Activated naive CD8-positive, alpha-beta T cell treated with anti-CD3 and anti-CD28 coated beads, Interleukin-2, amount 10 ng/mL, durations not matched to agents 7 days and 5 days (primary cell): ENCODE measurements at regions not wholly inside any gene's neighbourhood (a gene's known extent, or its start where the extent isn't known, plus 50 kb on each side); places are given as distances from the start of the nearest gene placed in this dataset.
"Not testable (repeated sequence)": the region's sequence is repeated elsewhere in the genome, so short reads cannot be mapped to it uniquely, and the experiment has no call there.

ENCODE experiments used
- ATAC-seq: fragments of 150-1000 bp; cut with Tn5 transposase; one replicate; pipeline ENCODE4 v1.10.0; 2021; ENCODE audit warnings: low read depth, moderate library complexity
- POLR2A ChIA-PET: fragments of 350-600 bp; sonication (Branson Sonifier 250); formaldehyde crosslinking; loops from one replicate; lab custom pipeline; 2021; ENCODE audit warnings: antibody characterized with exemption; lab: Charles Lee
- DNase-seq: peaks from one replicate; pipeline ENCODE4 v3.0.0; 2021
- H3K27ac Mint-ChIP-seq: one replicate; pipeline ENCODE4 v1.8.0; 2022; ENCODE audit warnings: mild to moderate bottlenecking, mixed read lengths
- H3K27me3 Mint-ChIP-seq: one replicate; pipeline ENCODE4 v1.8.0; 2022; ENCODE audit warnings: mild to moderate bottlenecking, moderate library complexity, mixed read lengths
- H3K36me3 Mint-ChIP-seq: one replicate; pipeline ENCODE4 v1.8.0; 2021; ENCODE audit warnings: mild to moderate bottlenecking, mixed read lengths
- H3K4me1 Mint-ChIP-seq: one replicate; pipeline ENCODE4 v1.8.0; 2021; ENCODE audit warnings: mixed read lengths
- H3K4me3 Mint-ChIP-seq: one replicate; pipeline ENCODE4 v1.8.0; 2022; ENCODE audit warnings: mild to moderate bottlenecking, moderate library complexity, mixed read lengths
- H3K9me3 Mint-ChIP-seq: one replicate; pipeline ENCODE4 v1.8.0; 2021; ENCODE audit warnings: mixed read lengths

- not testable (repeated sequence) for H3K27ac Mint-ChIP-seq
Observed at GRCh38 chr3:195985348-195985920, 77.1 kb upstream of the TNK2 start.

GRCh38 chr3:195984392-195985030 is 76.2 kb upstream of the TNK2 start:
- H3K27ac Mint-ChIP-seq, H3K36me3 Mint-ChIP-seq, H3K4me1 Mint-ChIP-seq, POLR2A ChIA-PET, ATAC-seq, H3K4me3 Mint-ChIP-seq, H3K9me3 Mint-ChIP-seq, H3K27me3 Mint-ChIP-seq: not testable (repeated sequence)
- peak; percentile 21 for DNase-seq

More at GRCh38 chr3:195985348-195985920, 77.1 kb upstream of the TNK2 start:
- DNase-seq = peak; percentile 28
- H3K36me3 Mint-ChIP-seq, ATAC-seq, H3K4me3 Mint-ChIP-seq, H3K27me3 Mint-ChIP-seq, POLR2A ChIA-PET, H3K4me1 Mint-ChIP-seq, H3K9me3 Mint-ChIP-seq: not testable (repeated sequence)

GRCh38 chr3:195983880-195984279 is 75.5 kb upstream of the TNK2 start:
- H3K4me3 Mint-ChIP-seq, H3K36me3 Mint-ChIP-seq, ATAC-seq, H3K27me3 Mint-ChIP-seq, POLR2A ChIA-PET, H3K9me3 Mint-ChIP-seq, H3K27ac Mint-ChIP-seq, H3K4me1 Mint-ChIP-seq: not testable (repeated sequence)
- DNase-seq = peak; percentile 19

- H3K4me1 Mint-ChIP-seq, H3K9me3 Mint-ChIP-seq, POLR2A ChIA-PET, H3K4me3 Mint-ChIP-seq, H3K36me3 Mint-ChIP-seq, H3K27ac Mint-ChIP-seq, ATAC-seq, H3K27me3 Mint-ChIP-seq: not testable (repeated sequence)
- peak; percentile 26 for DNase-seq
Observed at GRCh38 chr3:195982754-195983153, 74.4 kb upstream of the TNK2 start.

GRCh38 chr3:195981778-195982177 is 73.4 kb upstream of the TNK2 start:
- H3K4me3 Mint-ChIP-seq, H3K27ac Mint-ChIP-seq, H3K36me3 Mint-ChIP-seq, DNase-seq, H3K27me3 Mint-ChIP-seq, H3K9me3 Mint-ChIP-seq, H3K4me1 Mint-ChIP-seq, POLR2A ChIA-PET, ATAC-seq: not testable (repeated sequence)

- POLR2A ChIA-PET, H3K4me1 Mint-ChIP-seq, H3K27ac Mint-ChIP-seq, H3K36me3 Mint-ChIP-seq, H3K27me3 Mint-ChIP-seq, H3K4me3 Mint-ChIP-seq, H3K9me3 Mint-ChIP-seq, DNase-seq, ATAC-seq: not testable (repeated sequence)
Observed at GRCh38 chr3:195979877-195980276, 71.5 kb upstream of the TNK2 start.

GRCh38 chr3:195978585-195978984 is 70.2 kb upstream of the TNK2 start:
- H3K4me3 Mint-ChIP-seq, H3K4me1 Mint-ChIP-seq, DNase-seq, H3K27me3 Mint-ChIP-seq, POLR2A ChIA-PET, H3K9me3 Mint-ChIP-seq, ATAC-seq, H3K36me3 Mint-ChIP-seq, H3K27ac Mint-ChIP-seq: not testable (repeated sequence)

- not testable (repeated sequence) for H3K9me3 Mint-ChIP-seq
Observed at GRCh38 chr3:195976876-195977275, 68.5 kb upstream of the TNK2 start.

GRCh38 chr3:195974281-195974680 is 65.9 kb upstream of the TNK2 start:
- peaks cover 16% of the 10 kb centered on the region for H3K36me3 Mint-ChIP-seq
- DNase-seq, POLR2A ChIA-PET: not testable (repeated sequence)

More at GRCh38 chr3:195976876-195977275, 68.5 kb upstream of the TNK2 start:
- H3K4me1 Mint-ChIP-seq, DNase-seq, ATAC-seq, H3K27me3 Mint-ChIP-seq, H3K27ac Mint-ChIP-seq, H3K36me3 Mint-ChIP-seq, H3K4me3 Mint-ChIP-seq, POLR2A ChIA-PET: not testable (repeated sequence)

GRCh38 chr3:195970873-195971272 is 62.5 kb upstream of the TNK2 start:
- H3K27ac Mint-ChIP-seq, ATAC-seq, POLR2A ChIA-PET, H3K4me3 Mint-ChIP-seq, DNase-seq, H3K9me3 Mint-ChIP-seq, H3K27me3 Mint-ChIP-seq, H3K4me1 Mint-ChIP-seq: not testable (repeated sequence)
- H3K36me3 Mint-ChIP-seq = peaks cover 20% of the 10 kb centered on the region

More at GRCh38 chr3:195974281-195974680, 65.9 kb upstream of the TNK2 start:
- ATAC-seq, H3K4me1 Mint-ChIP-seq, H3K9me3 Mint-ChIP-seq, H3K27ac Mint-ChIP-seq, H3K4me3 Mint-ChIP-seq, H3K27me3 Mint-ChIP-seq: not testable (repeated sequence)

- DNase-seq, ATAC-seq, H3K4me3 Mint-ChIP-seq, H3K9me3 Mint-ChIP-seq, POLR2A ChIA-PET, H3K27me3 Mint-ChIP-seq, H3K4me1 Mint-ChIP-seq, H3K27ac Mint-ChIP-seq: not testable (repeated sequence)
- H3K36me3 Mint-ChIP-seq = peaks cover 20% of the 10 kb centered on the region
Observed at GRCh38 chr3:195969838-195970776, 61.8 kb upstream of the TNK2 start.

GRCh38 chr3:195969341-195969740 is 61.0 kb upstream of the TNK2 start:
- H3K27me3 Mint-ChIP-seq, H3K4me3 Mint-ChIP-seq: not testable (repeated sequence)

GRCh38 chr3:195968104-195968503 is 59.8 kb upstream of the TNK2 start:
- H3K4me1 Mint-ChIP-seq, H3K4me3 Mint-ChIP-seq, POLR2A ChIA-PET, DNase-seq, H3K27ac Mint-ChIP-seq, H3K9me3 Mint-ChIP-seq, ATAC-seq, H3K27me3 Mint-ChIP-seq: not testable (repeated sequence)
- H3K36me3 Mint-ChIP-seq = peaks cover 21% of the 10 kb centered on the region

More at GRCh38 chr3:195969341-195969740, 61.0 kb upstream of the TNK2 start:
- H3K27ac Mint-ChIP-seq, H3K9me3 Mint-ChIP-seq, POLR2A ChIA-PET, DNase-seq, H3K4me1 Mint-ChIP-seq, ATAC-seq: not testable (repeated sequence)
- peaks cover 21% of the 10 kb centered on the region for H3K36me3 Mint-ChIP-seq
